Uterus (tissue), 2 donors: ENCODE measurements at regions not wholly inside any gene's neighbourhood (a gene's known extent, or its start where the extent isn't known, plus 50 kb on each side); places are given as distances from the start of the nearest gene placed in this dataset.

Source experiments
- POLR2A ChIP-seq, 2 donors: fragments of 450-650 bp; IDR thresholded peaks; one replicate each; pipeline ENCODE4 v1.6.1; 2016; ENCODE audit warnings: antibody characterized with exemption in 2 of 2, mild to moderate bottlenecking in 1 of 2, moderate library complexity in 1 of 2
- TF ChIP-seq, protein P1 (sequence below), 4 experiments: fragments of 200-600 bp in 2 of 4; fragments of 450-650 bp in 2 of 4; sonication (generic) in 2 of 4; IDR thresholded peaks; one replicate each; pipeline ENCODE4 v1.5.1; 2016 to 2019; ENCODE audit warnings: antibody characterized with exemption in 4 of 4, mild to moderate bottlenecking in 2 of 4, moderate library complexity in 1 of 4

DNA sequence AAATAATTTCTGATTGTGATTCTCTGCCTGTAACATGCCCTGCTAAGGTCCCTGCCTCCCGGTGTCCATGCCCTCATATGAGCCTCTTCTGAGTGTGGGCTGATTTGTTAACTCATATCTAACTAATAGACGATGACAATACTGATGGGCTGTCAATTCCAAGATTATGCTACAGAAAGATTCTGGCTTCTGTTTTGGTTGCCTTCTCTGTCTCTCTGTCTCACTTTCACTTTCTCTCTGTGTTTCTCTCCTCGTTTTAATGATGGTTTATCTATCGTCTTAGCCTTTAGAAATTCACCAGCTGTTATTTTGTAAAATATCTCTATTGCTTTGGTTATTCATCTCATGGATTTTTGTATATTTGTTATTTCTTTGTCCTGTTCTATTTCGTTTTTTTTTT, 312.5 kb upstream of the ANXA10 start:
- no peak for TF ChIP-seq POLR2A (IDR thresholded peaks at IDR 0.05)
- TF ChIP-seq, protein P1, sequence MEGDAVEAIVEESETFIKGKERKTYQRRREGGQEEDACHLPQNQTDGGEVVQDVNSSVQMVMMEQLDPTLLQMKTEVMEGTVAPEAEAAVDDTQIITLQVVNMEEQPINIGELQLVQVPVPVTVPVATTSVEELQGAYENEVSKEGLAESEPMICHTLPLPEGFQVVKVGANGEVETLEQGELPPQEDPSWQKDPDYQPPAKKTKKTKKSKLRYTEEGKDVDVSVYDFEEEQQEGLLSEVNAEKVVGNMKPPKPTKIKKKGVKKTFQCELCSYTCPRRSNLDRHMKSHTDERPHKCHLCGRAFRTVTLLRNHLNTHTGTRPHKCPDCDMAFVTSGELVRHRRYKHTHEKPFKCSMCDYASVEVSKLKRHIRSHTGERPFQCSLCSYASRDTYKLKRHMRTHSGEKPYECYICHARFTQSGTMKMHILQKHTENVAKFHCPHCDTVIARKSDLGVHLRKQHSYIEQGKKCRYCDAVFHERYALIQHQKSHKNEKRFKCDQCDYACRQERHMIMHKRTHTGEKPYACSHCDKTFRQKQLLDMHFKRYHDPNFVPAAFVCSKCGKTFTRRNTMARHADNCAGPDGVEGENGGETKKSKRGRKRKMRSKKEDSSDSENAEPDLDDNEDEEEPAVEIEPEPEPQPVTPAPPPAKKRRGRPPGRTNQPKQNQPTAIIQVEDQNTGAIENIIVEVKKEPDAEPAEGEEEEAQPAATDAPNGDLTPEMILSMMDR (IDR thresholded peaks at IDR 0.05), result no peak
